Testis (tissue), 2 donors: ENCODE measurements at regions not wholly inside any gene's neighbourhood (a gene's known extent, or its start where the extent isn't known, plus 50 kb on each side); places are given as distances from the start of the nearest gene placed in this dataset.

Experiments used
- CTCF ChIP-seq, 3 experiments: fragments of 450-650 bp in 2 of 3; fragments of 200-600 bp in 1 of 3; sonication (generic) in 1 of 3; IDR thresholded peaks; one replicate each; pipeline ENCODE4 v1.5.1; 2016 to 2019; ENCODE audit warnings: antibody characterized with exemption in 3 of 3, mild to moderate bottlenecking in 2 of 3, moderate library complexity in 1 of 3
- POLR2A ChIP-seq: fragments of 450-650 bp; IDR thresholded peaks from one replicate; pipeline ENCODE4 v1.6.1; 2017; ENCODE audit warnings: antibody characterized with exemption, mild to moderate bottlenecking, moderate library complexity

GRCh38 chr5:174951151-174951780 lies 226.9 kb downstream of the MSX2 start:
- peak; percentile 58 to 79 (median 69) for TF ChIP-seq CTCF (IDR thresholded peaks at IDR 0.05)
- no peak for TF ChIP-seq POLR2A
